ENCODE measurements at regions not wholly inside any gene's neighbourhood (a gene's known extent, or its start where the extent isn't known, plus 50 kb on each side); places are given as distances from the start of the nearest gene placed in this dataset.

DNA sequence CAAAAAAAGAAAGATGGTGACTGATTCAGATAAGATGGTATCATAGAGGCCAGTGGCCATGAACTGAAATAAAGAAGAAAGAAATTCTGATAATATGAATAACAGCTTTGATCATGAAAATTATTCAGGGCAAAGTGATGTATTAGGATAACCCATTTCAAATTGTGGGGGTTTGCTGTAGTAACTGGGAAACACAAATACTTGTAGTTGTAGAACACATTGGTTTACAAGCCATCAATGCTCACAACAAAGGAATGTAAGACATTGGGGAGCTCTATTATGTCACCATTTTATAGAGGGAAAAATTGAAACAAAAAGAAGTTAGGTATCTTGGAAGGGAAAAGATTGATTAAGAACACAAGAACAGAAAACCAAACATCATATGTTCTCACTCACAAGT, 140.4 kb upstream of the FRMD6 start:
- TF ChIP-seq CTCF (IDR thresholded peaks at IDR 0.05; ENCODE audit: poor library complexity, severe bottlenecking) (no peak), POLR2AphosphoS5 (IDR thresholded peaks at IDR 0.05) (no peak)
